K562 (cell line): ENCODE measurements at regions not wholly inside any gene's neighbourhood (a gene's known extent, or its start where the extent isn't known, plus 50 kb on each side); places are given as distances from the start of the nearest gene placed in this dataset.

Experiments used
- ATAC-seq: fragments of 200-7000 bp; cut with Tn5 transposase; 3 replicates; pipeline ENCODE4 v1.9.1; 2020; ENCODE audit warnings: moderate library complexity
- BruUV-seq: library from RNA; stranded (reverse); fragments of 400-500 nt; replicated peaks from 2 replicates; lab custom pipeline; 2021; lab: Mats Ljungman, UMichigan
- CTCF ChIA-PET: fragments of 300-600 bp; formaldehyde crosslinking; extraction: SDS; loops from one replicate; lab custom pipeline; 2021; ENCODE audit warnings: low intra/inter-chr PET ratio; lab: Yijun Ruan, JAX
- POLR2A ChIA-PET: fragments of 300-600, 350-650 bp; sonication (Branson Sonifier 250); formaldehyde crosslinking; extraction: SDS; loops from one replicate; lab custom pipeline; 2021; ENCODE audit warnings: antibody characterized with exemption, inconsistent platforms; lab: Yijun Ruan, JAX
- DNase-seq, 4 experiments: peaks; one replicate each; pipeline versions ENCODE4 v3.0.0 to v3.0.0-alpha.2; 2011 to 2018; ENCODE audit warnings: low spot score in 3 of 4, mixed read lengths in 3 of 4; ENCODE audit errors: extremely low read depth in 1 of 4
- FAIRE-seq: peaks from 2 replicates; lab custom pipeline; 2011; peaks lifted over from hg19 to GRCh38; lab: Jason Lieb, UNC
- H2AFZ ChIP-seq: 2 replicates; pipeline ENCODE4 v1.6.0; 2011; ENCODE audit warnings: low read depth, low read length, control low read depth, inconsistent platforms
- H3K27ac ChIP-seq: fragments of 200-600 bp; 3 replicates; pipeline ENCODE4 v1.8.0; 2011; ENCODE audit warnings: low read depth, mild to moderate bottlenecking, control low read depth, inconsistent platforms, low read length, moderate library complexity, mixed read lengths; ENCODE audit errors: extremely low read depth
- H3K27me3 ChIP-seq, 2 experiments: fragments of 300-600 bp in 1 of 2; 2 replicates in 1 of 2; 3 replicates in 1 of 2; pipeline versions ENCODE4 v1.6.0 to v1.8.0; 2011; ENCODE audit warnings: inconsistent platforms in 2 of 2, low read length in 2 of 2, mild to moderate bottlenecking in 1 of 2, mixed read lengths in 1 of 2, moderate library complexity in 1 of 2; ENCODE audit not compliant: control insufficient read depth in 2 of 2, insufficient read depth in 2 of 2
- H3K36me3 ChIP-seq: fragments of 300-600 bp; 3 replicates; pipeline ENCODE4 v1.8.0; 2011; ENCODE audit warnings: mild to moderate bottlenecking, low read length, inconsistent platforms; ENCODE audit not compliant: control insufficient read depth, insufficient read depth
- H3K4me1 ChIP-seq, 2 experiments: fragments of 200-600 bp in 1 of 2; replicated peaks in 1 of 2; 2 replicates in 1 of 2; 3 replicates in 1 of 2; pipeline versions ENCODE4 v1.5.1 to v1.8.0; 2011; ENCODE audit warnings: inconsistent platforms in 2 of 2, low read length in 2 of 2, mild to moderate bottlenecking in 1 of 2, mixed read lengths in 1 of 2, moderate library complexity in 1 of 2; ENCODE audit not compliant: control insufficient read depth in 2 of 2, insufficient read depth in 2 of 2
- H3K4me2 ChIP-seq: 2 replicates; pipeline ENCODE4 v1.6.1; 2011; ENCODE audit warnings: low read length, control low read depth, inconsistent platforms, mixed read lengths; ENCODE audit not compliant: insufficient read depth
- H3K4me3 ChIP-seq: fragments of 200-600 bp; sonication (generic), shearing (Covaris generic); 2 replicates; pipeline ENCODE4 v1.5.1; 2016; ENCODE audit warnings: control low read depth, inconsistent platforms
- H3K79me2 ChIP-seq: fragments of 200-600 bp; 3 replicates; pipeline ENCODE4 v1.8.0; 2011; ENCODE audit warnings: low read length, inconsistent platforms; ENCODE audit not compliant: control insufficient read depth, insufficient read depth
- H3K9ac ChIP-seq, 2 experiments: 2 replicates each; pipeline versions ENCODE4 v1.6.0 to v1.6.1; 2011; ENCODE audit warnings: low read depth in 2 of 2, low read length in 2 of 2, control low read depth in 1 of 2, inconsistent platforms in 1 of 2, mild to moderate bottlenecking in 1 of 2, mixed read lengths in 1 of 2; ENCODE audit not compliant: insufficient read depth in 1 of 2
- H3K9me1 ChIP-seq: one replicate; pipeline ENCODE4 v1.6.0; 2011; ENCODE audit warnings: inconsistent platforms, mild to moderate bottlenecking, low read length, moderate library complexity; ENCODE audit not compliant: control insufficient read depth, insufficient read depth
- H3K9me3 ChIP-seq: replicated peaks from 2 replicates; pipeline ENCODE4 v1.5.1; 2011; ENCODE audit warnings: low read depth, low read length, inconsistent platforms; ENCODE audit not compliant: control insufficient read depth, insufficient read depth
- H4K20me1 ChIP-seq: replicated peaks from 2 replicates; pipeline ENCODE4 v1.6.1; 2011; ENCODE audit warnings: low read length, inconsistent platforms, mixed read lengths; ENCODE audit not compliant: control insufficient read depth, insufficient read depth
- EP400 ChIP-seq: fragments of 450-650 bp; IDR thresholded peaks from 2 replicates; pipeline ENCODE4 v1.6.1; 2017; ENCODE audit warnings: antibody characterized with exemption, mild to moderate bottlenecking, moderate library complexity
- HNRNPLL ChIP-seq: fragments of 200-400 bp; formaldehyde crosslinking; IDR thresholded peaks from 2 replicates; pipeline ENCODE4 v1.6.1; 2017; ENCODE audit warnings: low read length, low read depth, mild to moderate bottlenecking; ENCODE audit not compliant: poor library complexity, severe bottlenecking
- TAF15 ChIP-seq: fragments of 200-400 bp; formaldehyde crosslinking; IDR thresholded peaks from 2 replicates; pipeline ENCODE4 v1.6.1; 2017; ENCODE audit warnings: mild to moderate bottlenecking, low read depth, low read length, moderate library complexity
- TOE1 ChIP-seq, 2 experiments: fragments of 450-650 bp in 1 of 2; sonication (generic) in 1 of 2; formaldehyde crosslinking in 1 of 2; IDR thresholded peaks; 2 replicates each; pipeline versions ENCODE4 v1.7.1 to v1.8.0; 2016 to 2022; ENCODE audit warnings: borderline replicate concordance in 2 of 2, mild to moderate bottlenecking in 2 of 2, antibody characterized with exemption in 1 of 2, inconsistent platforms in 1 of 2, low read depth in 1 of 2, missing genetic modification reagents in 1 of 2, moderate library complexity in 1 of 2
- USF1 ChIP-seq: sonication (generic); formaldehyde crosslinking; IDR thresholded peaks from 2 replicates; pipeline ENCODE4 v1.9.0; 2022; ENCODE audit warnings: mild to moderate bottlenecking, missing genetic modification reagents
- ZKSCAN3 ChIP-seq: fragments of 250-450 bp; sonication (Bioruptor Pico); IDR thresholded peaks from 2 replicates; pipeline ENCODE4 v1.4.0; 2020
- WGBS: fragments of 100-300 bp; shearing (Covaris generic); methylation state at CpG from one replicate; pipeline ENCODE4 v1.1.6; 2016; ENCODE audit warnings: low coverage, mixed read lengths; ENCODE audit not compliant: insufficient coverage; ENCODE audit errors: missing lambda C conversion rate; 5-methylcytosine and 5-hydroxymethylcytosine counted together
- in situ Hi-C: fragments of 300-500 bp; cut with MboI; formaldehyde crosslinking; loops from 4 replicates; pipeline ENCODE4 v1.15.0; 2018; ENCODE audit warnings: inconsistent platforms, mixed read lengths
- intact Hi-C: fragments of 100-400 bp; cut with micrococcal nuclease; formaldehyde crosslinking; loops from 2 replicates; pipeline ENCODE4 v1.14.2; 2022
- TF ChIP-seq, protein P1 (sequence below), 2 experiments: fragments of 450-650 bp; IDR thresholded peaks; 2 replicates each; pipeline ENCODE4 v1.6.1; 2018; ENCODE audit warnings: mild to moderate bottlenecking in 2 of 2, low read depth in 1 of 2; ENCODE audit not compliant: partially characterized antibody in 2 of 2
- TF ChIP-seq, protein P2 (sequence below): fragments of 250-450 bp; sonication (Bioruptor Pico); IDR thresholded peaks from 2 replicates; pipeline ENCODE4 v1.5.0; 2021; ENCODE audit warnings: mild to moderate bottlenecking, moderate library complexity

DNA sequence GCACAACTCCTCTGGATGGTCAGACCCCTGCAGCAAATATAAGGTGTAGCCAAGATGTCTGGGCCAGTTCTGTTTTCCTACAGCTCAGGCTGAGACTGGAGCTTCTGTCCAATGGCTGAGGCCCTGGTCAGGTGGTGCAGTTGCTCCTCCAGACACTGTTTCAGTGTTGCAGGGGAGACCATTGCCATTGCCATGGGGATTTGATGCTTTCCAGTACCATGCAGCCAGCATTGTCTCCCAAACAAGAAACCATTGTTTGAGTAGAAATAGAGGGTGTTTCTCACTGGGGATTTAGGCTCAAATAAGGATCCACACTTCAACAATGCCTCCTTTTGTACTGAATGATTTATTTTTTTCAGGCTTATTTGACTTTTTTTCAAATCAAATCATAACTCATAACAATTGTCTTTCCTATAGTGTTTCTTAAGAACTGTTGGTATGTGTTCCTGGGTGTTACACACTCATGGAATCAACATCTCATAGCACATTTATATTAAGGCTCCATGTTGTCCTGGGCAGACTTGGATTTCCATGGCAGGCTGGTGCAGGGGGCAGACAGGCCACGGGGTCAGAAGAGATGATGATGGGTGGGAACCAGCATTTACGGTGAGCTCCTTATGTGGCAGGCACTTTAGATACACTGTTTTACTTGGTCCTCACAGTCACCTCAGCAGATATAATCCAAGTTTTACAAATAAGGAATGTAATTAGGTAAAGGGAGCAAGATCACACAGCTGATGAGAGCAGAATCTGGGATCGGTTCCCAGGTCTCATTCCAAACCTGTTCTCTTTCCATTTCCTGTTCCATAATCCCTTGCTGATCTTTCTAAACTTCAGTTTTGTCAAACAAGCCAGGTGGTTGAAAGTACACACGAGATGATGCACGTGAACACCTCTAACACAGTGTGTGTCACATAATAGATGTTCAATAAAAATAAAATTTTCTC, 95.9 kb upstream of the GNAQ start:
- CTCF ChIA-PET = no interaction called here
- ATAC-seq (no peak), FAIRE-seq (no peak), DNase-seq (no peak)
- Histone ChIP-seq H3K4me2 (no peak overlapping the region), H2AFZ (no peak overlapping the region), H3K4me1 (no peaks in the 10 kb centered on the region), H3K9me3 (no peaks in the 10 kb centered on the region), H3K4me3 (no peak overlapping the region), H3K36me3 (no peaks in the 10 kb centered on the region), H3K27ac (no peak overlapping the region), H3K9ac (no peak overlapping the region), H3K27me3 (no peaks in the 10 kb centered on the region; a peak in 1 of 5 replicates), H3K79me2 (no peaks in the 10 kb centered on the region), H4K20me1 (no peaks in the 10 kb centered on the region), H3K9me1 (no peaks in the 10 kb centered on the region)
- in situ Hi-C loops = loop anchor here (10.0 kb wide), 1 partner anchor 693 kb away; no protein-coding TSS in a partner anchor
- POLR2A ChIA-PET = no interaction called here
- 8% methylated on average over 5 of the region's 5 CpGs for WGBS
- intact Hi-C loops = loop anchor here (10.0 kb wide), 2 partner anchors 237 to 453 kb away; no protein-coding TSS in a partner anchor
- BruUV-seq = no TSS peak
- TF ChIP-seq, protein P1, sequence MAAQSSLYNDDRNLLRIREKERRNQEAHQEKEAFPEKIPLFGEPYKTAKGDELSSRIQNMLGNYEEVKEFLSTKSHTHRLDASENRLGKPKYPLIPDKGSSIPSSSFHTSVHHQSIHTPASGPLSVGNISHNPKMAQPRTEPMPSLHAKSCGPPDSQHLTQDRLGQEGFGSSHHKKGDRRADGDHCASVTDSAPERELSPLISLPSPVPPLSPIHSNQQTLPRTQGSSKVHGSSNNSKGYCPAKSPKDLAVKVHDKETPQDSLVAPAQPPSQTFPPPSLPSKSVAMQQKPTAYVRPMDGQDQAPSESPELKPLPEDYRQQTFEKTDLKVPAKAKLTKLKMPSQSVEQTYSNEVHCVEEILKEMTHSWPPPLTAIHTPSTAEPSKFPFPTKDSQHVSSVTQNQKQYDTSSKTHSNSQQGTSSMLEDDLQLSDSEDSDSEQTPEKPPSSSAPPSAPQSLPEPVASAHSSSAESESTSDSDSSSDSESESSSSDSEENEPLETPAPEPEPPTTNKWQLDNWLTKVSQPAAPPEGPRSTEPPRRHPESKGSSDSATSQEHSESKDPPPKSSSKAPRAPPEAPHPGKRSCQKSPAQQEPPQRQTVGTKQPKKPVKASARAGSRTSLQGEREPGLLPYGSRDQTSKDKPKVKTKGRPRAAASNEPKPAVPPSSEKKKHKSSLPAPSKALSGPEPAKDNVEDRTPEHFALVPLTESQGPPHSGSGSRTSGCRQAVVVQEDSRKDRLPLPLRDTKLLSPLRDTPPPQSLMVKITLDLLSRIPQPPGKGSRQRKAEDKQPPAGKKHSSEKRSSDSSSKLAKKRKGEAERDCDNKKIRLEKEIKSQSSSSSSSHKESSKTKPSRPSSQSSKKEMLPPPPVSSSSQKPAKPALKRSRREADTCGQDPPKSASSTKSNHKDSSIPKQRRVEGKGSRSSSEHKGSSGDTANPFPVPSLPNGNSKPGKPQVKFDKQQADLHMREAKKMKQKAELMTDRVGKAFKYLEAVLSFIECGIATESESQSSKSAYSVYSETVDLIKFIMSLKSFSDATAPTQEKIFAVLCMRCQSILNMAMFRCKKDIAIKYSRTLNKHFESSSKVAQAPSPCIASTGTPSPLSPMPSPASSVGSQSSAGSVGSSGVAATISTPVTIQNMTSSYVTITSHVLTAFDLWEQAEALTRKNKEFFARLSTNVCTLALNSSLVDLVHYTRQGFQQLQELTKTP (IDR thresholded peaks at IDR 0.05; ENCODE audit: low read depth in 1 of 2, partially characterized antibody in 2 of 2) = no peak
- no peak for TF ChIP-seq HNRNPLL
- TF ChIP-seq EP400 = no peak
- TF ChIP-seq TOE1 (IDR thresholded peaks at IDR 0.05; ENCODE audit: borderline replicate concordance) = no peak
- no peak for TF ChIP-seq TOE1 (CRISPR knock-in tag; IDR thresholded peaks at IDR 0.05; ENCODE audit: borderline replicate concordance, low read depth)
- TF ChIP-seq ZKSCAN3 (CRISPR knock-in tag) = no peak
- no peak for TF ChIP-seq USF1 (CRISPR knock-in tag)
- TF ChIP-seq, protein P2, sequence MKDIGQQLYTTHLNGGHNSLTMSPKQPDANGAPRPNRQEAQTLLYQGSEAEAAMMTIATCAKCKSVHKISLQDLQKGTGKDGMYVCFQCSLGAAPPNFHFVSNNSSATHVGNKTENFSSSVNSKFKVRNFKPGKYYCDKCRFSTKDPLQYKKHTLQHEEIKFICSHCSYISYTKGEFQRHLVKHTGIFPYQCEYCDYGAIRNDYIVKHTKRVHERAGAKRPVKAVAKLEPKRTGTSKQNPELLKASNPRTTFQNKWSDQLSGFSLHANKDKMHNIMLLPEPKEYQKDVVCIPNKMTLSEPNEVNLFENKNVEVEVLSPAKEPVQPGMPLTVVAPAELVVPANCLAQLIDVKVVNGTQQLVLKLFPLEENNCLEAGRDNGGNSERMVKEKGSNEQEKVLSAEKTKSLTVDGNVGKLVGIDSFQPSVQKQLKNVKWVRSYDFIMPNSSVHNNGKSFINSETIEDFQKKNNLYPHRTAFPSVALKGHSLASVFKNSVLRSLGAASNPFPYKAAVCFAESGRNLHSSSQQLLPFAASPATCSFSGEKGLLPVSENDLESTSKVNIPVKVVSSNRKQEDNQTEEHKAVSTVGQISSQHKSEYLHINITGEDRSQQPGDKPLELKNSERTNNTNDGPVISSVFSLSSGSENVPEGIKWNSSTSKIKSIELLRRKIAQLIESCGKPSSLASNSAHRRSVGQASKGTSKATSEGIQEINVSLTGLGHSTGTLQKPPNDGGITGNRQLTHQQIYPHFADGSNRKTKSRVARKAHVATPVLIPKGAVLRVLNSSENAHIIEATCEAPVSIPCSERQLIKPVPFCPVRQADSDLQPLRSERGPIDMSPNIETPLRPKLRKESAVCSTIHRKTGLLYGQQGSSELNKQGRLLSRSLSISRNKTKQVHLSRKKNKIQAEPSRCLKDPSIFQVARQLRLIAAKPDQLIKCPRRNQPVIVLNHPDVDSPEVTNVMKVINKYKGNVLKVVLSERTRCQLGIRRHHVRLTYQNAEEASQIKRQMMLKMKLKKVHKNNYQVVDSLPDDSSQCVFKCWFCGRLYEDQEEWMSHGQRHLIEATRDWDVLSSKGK = no peak
- TF ChIP-seq TAF15 = no peak
